Lung microvascular endothelial cell (primary cell): ENCODE measurements at regions not wholly inside any gene's neighbourhood (a gene's known extent, or its start where the extent isn't known, plus 50 kb on each side); places are given as distances from the start of the nearest gene placed in this dataset.
A peak's percentile ranks its signal among the peaks of the same experiment; 100 is the strongest.

Experiments
- DNase-seq, 2 donors: peaks; one replicate each; pipeline versions ENCODE4 v3.0.0 to v3.0.0-alpha.2; 2010; ENCODE audit warnings: low read depth in 2 of 2

GRCh38 chr6:125658136-125658535 is 91.3 kb upstream of the HEY2 start:
- DNase-seq, result no peak

- DNase-seq, result no peak
These were observed 90.5 kb upstream of the HEY2 start for GRCh38 chr6:125658759-125659431.

- no peak for DNase-seq
These were observed 89.5 kb upstream of the HEY2 start for GRCh38 chr6:125659887-125660286.

- DNase-seq, result no peak
These were observed 87.1 kb upstream of the HEY2 start for GRCh38 chr6:125662296-125662695.

GRCh38 chr6:125665295-125665814 is 84.1 kb upstream of the HEY2 start:
- DNase-seq, result no peak

GRCh38 chr6:125667326-125667725 is 82.1 kb upstream of the HEY2 start:
- peak in 1 of 2 donors; percentile 6 for DNase-seq

- DNase-seq, result no peak
These were observed 81.4 kb upstream of the HEY2 start for GRCh38 chr6:125668071-125668470.

GRCh38 chr6:125670568-125670967 is 78.9 kb upstream of the HEY2 start:
- no peak for DNase-seq

- no peak for DNase-seq
These were observed 78.1 kb upstream of the HEY2 start for GRCh38 chr6:125671323-125671722.

- DNase-seq, result no peak
These were observed 75.2 kb upstream of the HEY2 start for GRCh38 chr6:125674230-125674629.

GRCh38 chr6:125678601-125679000 is 70.8 kb upstream of the HEY2 start:
- no peak for DNase-seq

- no peak for DNase-seq
These were observed 70.3 kb upstream of the HEY2 start for GRCh38 chr6:125679128-125679527.

- DNase-seq, result no peak
These were observed 69.8 kb upstream of the HEY2 start for GRCh38 chr6:125679651-125680050.

GRCh38 chr6:125682939-125683338 is 66.5 kb upstream of the HEY2 start:
- no peak for DNase-seq

- DNase-seq, result no peak
These were observed 61.3 kb upstream of the HEY2 start for GRCh38 chr6:125688138-125688537.

- no peak for DNase-seq
These were observed 56.0 kb upstream of the HEY2 start for GRCh38 chr6:125693480-125693879.

GRCh38 chr6:125699591-125699990 is 49.8 kb upstream of the HEY2 start:
- DNase-seq, result no peak
